HUDEP-2 (cell line): ENCODE measurements at regions not wholly inside any gene's neighbourhood (a gene's known extent, or its start where the extent isn't known, plus 50 kb on each side); places are given as distances from the start of the nearest gene placed in this dataset.
"Not testable (repeated sequence)": the region's sequence is repeated elsewhere in the genome, so short reads cannot be mapped to it uniquely, and the experiment has no call there.

Experiments
- DNase-seq, 76 experiments: peaks; one replicate each; lab custom pipeline; 2025; ENCODE audit not compliant: unreplicated experiment in 76 of 76; lab: John Stamatoyannopoulos, UW

GRCh38 chr20:25867776-25868649 lies 171.4 kb upstream of the ZNF337 start:
- DNase-seq: peak in 33 of 76 experiments; percentile 1 to 48 (median 14)

- not testable (repeated sequence) for DNase-seq
Observed at GRCh38 chr20:25867015-25867775, 170.5 kb upstream of the ZNF337 start.

DNA sequence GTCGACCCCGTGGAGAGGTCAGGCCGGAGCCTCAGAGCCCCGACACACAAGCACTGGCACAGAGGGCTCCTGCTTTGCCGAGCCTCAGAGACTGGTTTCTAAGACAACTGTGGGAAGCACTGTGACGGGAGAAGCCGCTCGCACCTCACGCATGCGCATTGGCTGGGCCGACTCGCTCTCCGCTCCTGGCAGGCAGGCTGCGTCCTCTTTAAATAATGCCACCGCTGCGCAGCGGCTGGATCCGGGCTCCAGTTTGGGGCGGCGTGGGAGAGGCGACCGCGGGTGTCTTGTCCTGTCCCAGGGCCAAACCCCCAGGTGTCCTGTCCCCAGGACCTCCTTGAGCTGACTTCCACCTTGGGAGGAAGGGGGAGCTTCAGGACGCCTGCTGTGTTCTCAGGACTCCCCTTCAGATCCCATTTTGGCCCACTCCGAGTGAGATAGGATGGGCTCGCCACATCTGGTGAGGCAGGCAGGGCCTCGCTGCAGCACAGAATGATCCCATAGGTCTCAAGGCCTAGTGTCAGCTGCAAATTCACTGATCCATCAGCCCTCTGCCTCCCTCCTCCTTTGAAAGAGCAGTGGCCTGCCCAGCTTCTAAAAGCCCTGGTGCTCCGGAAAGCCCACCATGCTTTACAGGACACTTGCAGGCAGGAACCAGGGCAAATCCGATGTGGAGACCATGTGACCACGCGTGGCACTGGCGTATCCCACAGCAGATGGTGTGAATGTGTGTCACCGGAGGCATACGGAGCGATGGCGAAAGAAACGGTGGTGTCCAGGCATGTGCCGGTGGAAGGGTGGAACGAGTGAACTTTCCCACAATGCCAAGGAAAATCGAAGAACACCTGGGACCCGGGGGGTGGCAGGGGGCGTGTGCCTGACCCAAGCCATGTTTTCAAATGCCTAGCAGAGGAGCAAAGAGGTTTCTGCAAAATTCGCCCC lies 169.3 kb upstream of the ZNF337 start:
- peak in 57 of 76 experiments; percentile 2 to 62 (median 34) for DNase-seq

- not testable (repeated sequence) for DNase-seq
Observed at GRCh38 chr20:25864963-25865714, 168.5 kb upstream of the ZNF337 start.

- DNase-seq: no peak
Observed at GRCh38 chr20:25864326-25864962, 167.8 kb upstream of the ZNF337 start.

DNA sequence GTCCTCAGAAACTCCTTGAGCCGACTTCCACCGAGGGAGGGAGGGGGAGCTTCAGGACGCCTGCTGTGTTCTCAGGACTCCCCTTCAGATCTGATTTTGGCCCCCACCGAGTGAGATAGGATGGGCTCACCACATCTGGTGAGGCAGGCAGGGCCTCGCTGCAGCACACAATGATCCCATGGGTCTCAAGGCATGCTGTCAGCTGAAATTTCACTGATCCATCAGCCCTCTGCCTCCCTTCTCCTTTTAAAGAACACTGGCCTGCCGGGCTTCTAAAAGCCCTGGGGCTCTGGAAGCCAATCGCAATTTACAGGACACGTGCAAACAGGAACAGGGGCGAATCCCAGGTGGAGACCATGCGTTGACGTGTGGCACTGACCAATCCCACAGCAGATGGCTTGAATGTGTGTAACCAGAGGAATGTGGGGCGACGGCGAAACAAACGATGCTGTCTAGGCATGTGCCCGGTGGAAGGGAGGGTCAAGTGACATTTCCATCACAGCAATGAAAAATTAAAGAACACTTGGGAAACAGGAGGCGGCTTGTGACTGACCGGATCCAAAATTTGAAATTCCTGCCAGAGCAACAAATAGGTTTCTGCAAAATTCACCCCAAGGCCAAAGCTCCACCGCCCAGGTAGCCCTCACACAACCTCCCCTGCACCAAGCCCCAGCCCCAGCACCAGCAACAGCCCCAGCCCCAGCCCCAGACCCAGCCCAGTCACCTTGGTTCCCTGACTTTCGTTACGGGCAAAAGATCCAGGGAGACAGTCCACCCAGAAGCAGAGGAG lies 167.1 kb upstream of the ZNF337 start:
- no peak for DNase-seq

DNA sequence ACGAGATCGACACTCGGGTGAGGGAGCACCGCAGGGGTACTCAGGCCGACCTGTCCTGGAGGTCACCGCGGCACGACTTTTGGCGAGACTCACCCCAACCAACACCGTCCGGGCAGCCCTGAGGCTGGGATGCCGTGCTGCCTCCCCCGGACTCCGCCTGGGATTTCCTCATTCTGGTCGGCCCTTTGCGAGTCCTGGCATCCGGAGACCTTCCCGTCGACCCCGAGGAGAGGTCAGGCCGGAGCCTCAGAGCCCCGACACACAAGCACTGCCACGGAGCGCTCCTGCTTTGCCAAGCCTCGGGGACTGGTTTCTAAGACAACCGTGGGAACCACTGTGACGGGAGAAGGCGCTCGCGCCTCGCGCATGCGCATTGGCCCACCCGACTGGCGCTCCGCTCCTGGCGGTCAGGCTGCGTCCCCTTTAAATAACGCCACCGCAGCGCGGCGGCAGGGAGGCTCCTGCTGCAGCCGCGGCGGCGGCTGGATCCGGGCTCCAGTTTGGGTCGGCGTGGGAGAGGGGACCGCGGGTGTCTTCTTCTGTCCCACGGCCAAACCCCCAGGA lies 166.4 kb upstream of the ZNF337 start:
- peak in 74 of 76 experiments; percentile 5 to 88 (median 76) for DNase-seq

DNA sequence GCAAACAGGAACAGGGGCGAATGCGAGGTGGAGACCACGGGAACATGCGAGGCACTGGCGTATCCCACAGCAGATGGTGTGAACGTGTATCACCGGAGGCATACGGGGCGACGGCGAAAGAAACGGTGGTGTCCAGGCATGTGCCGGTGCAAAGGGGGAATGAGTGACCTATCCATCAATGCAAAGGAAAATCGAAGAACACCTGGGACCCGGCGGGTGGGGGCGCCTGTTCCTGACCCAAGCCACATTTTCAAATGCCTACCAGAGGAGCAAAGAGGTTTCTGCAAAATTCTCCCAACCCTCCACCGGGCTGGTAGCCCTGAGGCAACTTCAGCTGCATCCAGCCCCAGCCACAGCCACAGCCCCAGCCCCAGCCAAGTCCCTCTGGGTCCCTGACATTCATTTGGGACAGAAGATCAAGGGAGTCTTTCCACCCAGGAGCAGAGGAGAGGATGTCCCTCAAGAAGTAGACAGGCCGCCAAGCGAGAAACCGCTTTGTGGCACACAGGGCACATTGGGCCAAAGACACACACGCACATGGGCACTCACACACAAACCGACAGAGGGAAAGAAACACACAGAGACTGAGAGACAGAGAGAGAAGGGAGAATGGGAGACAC lies 164.0 kb upstream of the ZNF337 start:
- no peak for DNase-seq

- peak in 9 of 76 experiments; percentile 2 to 25 (median 14) for DNase-seq
Observed at GRCh38 chr20:25859649-25860530, 163.2 kb upstream of the ZNF337 start.

DNA sequence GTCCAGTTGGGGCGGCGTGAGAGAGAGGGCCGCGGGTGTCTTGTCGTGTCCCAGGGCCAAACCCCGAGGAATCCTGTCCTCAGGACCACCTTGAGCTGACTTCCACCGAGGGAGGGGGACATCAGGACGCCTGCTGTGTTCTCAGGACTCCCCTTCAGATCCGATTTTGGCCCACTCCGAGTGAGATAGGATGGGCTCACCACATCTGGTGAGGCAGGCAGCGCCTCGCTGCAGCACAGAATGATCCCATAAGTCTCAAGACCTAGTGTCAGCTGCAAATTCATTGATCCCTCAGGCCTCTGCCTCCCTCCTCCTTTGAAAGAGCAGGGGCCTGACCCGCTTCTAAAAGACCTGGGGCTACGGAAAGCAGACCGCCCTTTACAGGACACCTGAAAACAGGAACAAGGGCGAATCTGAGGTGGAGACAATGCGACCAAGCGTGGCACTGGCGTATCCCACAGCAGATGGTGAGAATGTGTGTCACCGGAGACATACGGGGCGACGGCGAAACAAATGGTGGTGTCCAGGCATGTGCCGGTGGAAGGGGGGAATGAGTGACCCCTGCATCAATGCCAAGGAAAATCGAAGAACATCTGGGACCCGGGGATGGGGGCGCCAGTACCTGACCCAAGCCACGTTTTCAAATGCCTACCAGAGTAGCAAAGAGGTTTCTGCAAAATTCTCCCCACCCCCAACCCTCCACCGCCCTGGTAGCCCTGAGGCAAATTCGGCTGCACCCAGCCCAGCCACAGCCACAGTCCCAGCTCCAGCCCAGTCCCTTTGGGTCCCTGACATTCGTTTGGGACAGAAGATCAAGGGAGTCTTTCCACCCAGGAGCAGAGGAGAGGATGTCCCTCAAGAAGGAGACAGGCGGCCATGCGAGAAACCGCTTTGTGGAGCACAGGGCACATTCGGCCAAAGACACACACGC lies 162.1 kb upstream of the ZNF337 start:
- DNase-seq: no peak

- not testable (repeated sequence) for DNase-seq
Observed at GRCh38 chr20:25857091-25857788, 160.6 kb upstream of the ZNF337 start.

- no peak for DNase-seq
Observed at GRCh38 chr20:25856256-25856884, 159.7 kb upstream of the ZNF337 start.

- not testable (repeated sequence) for DNase-seq
Observed at GRCh38 chr20:25855451-25856156, 159.0 kb upstream of the ZNF337 start.

GRCh38 chr20:25854666-25855065 lies 158.0 kb upstream of the ZNF337 start:
- not testable (repeated sequence) for DNase-seq
